ENCODE measurements at regions not wholly inside any gene's neighbourhood (a gene's known extent, or its start where the extent isn't known, plus 50 kb on each side); places are given as distances from the start of the nearest gene placed in this dataset.
"Not testable (repeated sequence)": the region's sequence is repeated elsewhere in the genome, so short reads cannot be mapped to it uniquely, and the experiment has no call there.

- DNase-seq (ENCODE audit: low spot score) (no peak), FAIRE-seq (no peak)
Measured at GRCh38 chr3:191518861-191519260, 57.9 kb downstream of the PYDC2 start.

- DNase-seq (ENCODE audit: low spot score), result no peak
- no peak for FAIRE-seq
Measured at GRCh38 chr3:191521055-191521454, 60.1 kb downstream of the PYDC2 start.

- DNase-seq (ENCODE audit: low spot score) (no peak), FAIRE-seq (no peak)
Measured at GRCh38 chr3:191523148-191523547, 62.2 kb downstream of the PYDC2 start.

DNA sequence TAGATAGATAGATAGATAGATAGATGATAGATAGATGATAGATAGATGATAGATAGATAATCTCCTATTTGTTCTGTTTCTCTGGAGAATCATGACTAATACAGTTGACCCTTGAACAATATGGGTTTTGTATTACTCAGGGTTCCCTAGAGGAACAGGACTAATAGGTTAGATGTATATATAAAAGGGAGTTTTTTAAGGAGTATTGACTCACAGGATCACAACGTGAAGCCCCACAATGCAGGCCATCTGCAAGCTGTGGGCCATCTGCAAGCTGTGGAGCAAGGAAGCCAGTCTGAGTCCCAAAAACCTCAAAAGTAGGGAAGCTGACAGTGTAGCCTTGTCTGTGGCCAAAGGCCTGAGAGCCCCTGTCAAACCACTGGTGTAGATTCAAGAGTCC is 67.6 kb downstream of the PYDC2 start:
- DNase-seq (ENCODE audit: low spot score) (no peak), FAIRE-seq (no peak)

DNA sequence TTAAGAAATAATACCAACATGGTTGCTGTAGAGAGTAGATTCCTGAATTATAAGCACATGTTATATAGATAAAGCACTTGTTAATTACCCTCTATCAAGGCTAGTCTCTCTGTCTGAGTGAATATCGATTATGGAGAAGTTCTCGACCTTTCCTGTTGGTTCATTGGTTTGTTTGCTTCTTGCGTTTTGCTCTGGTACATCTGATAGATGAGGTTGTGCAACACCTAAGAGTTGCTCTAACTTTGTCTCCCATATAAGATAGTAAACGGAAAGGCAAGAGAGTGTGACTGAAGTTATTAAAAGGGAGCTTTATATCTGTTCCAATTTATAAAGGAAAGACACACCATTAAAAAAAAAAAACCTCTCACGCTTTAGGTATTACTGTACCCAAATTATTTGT is 69.0 kb downstream of the PYDC2 start:
- DNase-seq (ENCODE audit: low spot score) (no peak), FAIRE-seq (no peak)

DNA sequence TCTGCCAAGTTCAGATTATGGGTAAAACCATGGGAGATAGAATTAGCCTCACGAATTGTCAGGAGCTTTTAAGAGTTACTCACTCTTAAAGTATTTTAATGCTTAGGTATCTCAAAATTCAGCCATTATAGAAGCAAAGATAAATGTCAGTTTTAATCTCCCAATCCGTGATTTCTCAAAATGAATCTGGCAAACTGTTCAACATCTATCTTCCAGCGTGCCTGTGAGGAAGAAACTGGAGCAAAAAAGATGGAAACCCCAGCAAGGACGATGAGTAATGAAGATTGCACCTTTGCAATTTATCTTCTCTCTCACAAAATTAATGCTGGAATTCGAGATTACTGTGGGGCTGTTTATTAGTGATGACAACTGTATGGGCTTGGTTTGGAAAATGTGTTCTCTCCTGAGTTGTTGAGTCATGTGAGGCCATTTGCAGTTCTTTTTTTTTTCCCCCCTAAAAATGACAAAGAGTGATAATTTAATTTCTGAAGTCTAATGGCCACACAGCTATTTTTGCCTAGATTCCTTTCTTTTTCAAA is 70.5 kb downstream of the PYDC2 start:
- no peak for FAIRE-seq
- DNase-seq (ENCODE audit: low spot score), result no peak

DNA sequence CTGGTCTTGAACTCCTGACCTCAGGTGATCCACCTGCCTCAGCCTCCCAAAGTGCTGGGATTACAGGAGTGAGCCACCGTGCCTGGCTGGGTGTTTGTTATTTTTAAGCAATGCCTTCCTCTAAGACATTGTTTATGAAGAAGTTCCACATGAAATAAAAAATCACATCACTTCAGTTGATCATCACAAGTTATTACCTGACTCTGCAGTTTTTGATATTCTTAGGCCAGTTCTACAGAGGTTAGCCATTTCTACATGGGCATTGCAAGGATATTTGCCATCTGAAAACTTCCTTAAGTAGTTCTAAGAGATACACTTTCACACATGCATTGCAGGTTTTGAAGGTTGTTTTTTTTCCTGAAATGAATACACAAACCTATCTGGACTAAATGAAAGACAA is 82.1 kb downstream of the PYDC2 start:
- no peak for FAIRE-seq
- no peak for DNase-seq (ENCODE audit: low spot score)

- DNase-seq (ENCODE audit: low spot score), result no peak
- no peak for FAIRE-seq
Measured at GRCh38 chr3:191543897-191544296, 82.9 kb downstream of the PYDC2 start.

DNA sequence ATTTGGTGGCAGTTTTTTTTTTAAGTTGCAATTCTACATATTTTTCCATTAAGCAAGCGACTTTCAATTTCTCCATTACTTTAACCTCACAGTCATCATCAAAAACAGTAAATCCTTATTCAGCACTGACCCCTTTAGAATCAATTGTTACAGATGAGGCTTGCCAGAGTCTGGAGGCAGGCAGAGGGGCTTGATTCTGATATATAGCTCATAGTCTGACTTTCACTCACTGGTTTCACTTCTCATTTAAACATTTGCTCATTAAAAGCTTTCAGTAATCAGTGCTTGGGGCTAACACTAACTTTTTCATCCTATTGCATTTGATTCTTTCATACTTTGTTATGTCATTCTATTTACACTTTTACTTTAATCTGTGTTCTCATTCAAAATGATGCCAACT is 88.4 kb downstream of the PYDC2 start:
- no peak for FAIRE-seq

DNA sequence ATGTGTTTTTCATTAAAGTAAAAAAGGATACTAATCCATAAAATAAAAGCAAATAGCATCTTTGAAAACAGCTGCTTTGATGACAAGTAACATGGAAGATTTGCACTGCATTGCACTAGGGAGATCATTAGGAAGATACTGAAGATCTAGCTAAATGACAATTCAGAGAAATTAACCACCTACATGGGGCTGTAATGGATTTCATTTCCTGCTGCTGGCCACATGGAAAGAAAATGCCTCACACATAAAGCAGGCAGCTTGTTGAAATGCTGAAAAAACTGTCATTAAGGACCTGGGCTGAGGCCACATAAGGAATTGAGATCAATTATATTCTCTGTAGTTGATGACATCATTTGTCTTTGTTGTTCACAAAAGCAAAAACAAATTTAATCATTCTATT is 94.1 kb downstream of the PYDC2 start:
- no peak for FAIRE-seq
- no peak for DNase-seq (ENCODE audit: low spot score)

More for the DNA sequence above, 88.4 kb downstream of the PYDC2 start:
- no peak for DNase-seq (ENCODE audit: low spot score)

- FAIRE-seq (no peak), DNase-seq (ENCODE audit: low spot score) (no peak)
Measured at GRCh38 chr3:191557322-191557721, 96.4 kb downstream of the PYDC2 start.

DNA sequence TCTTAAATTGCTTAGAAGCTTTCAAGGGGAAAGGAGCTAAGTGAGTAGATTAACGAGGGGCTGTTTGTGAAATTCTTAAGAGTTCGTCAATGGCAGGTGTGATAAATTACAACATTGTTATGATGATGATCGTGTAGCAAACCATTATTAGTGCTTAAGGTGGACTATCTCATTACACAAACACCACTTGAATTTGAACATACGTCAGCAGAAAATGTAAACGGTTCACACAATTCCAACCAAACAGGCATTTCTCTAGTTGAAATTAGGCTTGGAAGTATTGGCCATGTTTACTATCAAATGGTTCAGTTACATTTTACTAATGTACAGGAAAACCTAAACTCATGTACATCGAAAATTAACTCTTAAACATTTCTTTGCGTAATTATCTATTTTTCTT is 102.8 kb downstream of the PYDC2 start:
- no peak for FAIRE-seq
- DNase-seq (ENCODE audit: low spot score), result no peak

DNA sequence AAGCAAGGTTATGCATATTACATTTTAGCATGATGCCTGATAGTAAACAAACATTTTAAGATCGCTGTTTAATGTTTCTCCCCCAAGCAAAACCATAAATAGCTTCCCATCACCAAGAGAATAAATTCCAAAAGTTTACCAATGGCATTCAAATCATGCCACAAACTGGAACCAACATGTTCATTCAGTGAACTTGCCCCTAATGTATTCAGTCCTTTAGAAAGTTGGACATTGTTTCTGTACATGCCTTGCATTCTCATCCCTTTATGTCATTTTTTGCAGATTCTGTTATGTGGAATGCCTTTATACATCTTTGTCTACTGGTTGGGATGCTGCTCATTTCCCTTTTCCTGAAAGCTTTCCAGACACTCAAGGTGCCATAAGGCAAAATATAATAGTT is 105.5 kb downstream of the PYDC2 start:
- no peak for DNase-seq (ENCODE audit: low spot score)
- no peak for FAIRE-seq

GRCh38 chr3:191568206-191568605 is 107.2 kb downstream of the PYDC2 start:
- DNase-seq (ENCODE audit: low spot score), result no peak
- no peak for FAIRE-seq

DNA sequence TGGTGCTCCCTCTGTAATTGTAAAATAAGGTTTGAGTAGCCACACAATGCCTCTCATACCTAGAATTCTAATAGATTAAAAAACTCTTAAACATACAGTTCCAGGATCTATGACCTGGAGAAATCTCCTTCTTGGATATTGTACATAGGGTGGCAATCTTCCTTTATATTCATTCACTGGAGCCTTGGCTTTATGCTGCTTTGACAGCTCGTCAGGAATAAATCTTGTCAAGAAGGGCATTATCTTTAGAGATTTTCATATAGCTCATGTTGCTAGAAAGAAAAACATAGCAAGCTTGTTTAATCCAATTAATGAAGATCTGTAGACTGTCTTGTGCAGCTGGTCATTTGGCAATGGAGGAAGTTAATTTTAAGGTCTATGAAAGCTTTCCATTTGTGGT is 131.1 kb downstream of the PYDC2 start:
- DNase-seq (ENCODE audit: low spot score) (no peak), FAIRE-seq (no peak)

GRCh38 chr3:191593486-191593885 is 132.5 kb downstream of the PYDC2 start:
- DNase-seq (ENCODE audit: low spot score), result no peak
- no peak for FAIRE-seq

- not testable (repeated sequence) for DNase-seq (ENCODE audit: low spot score); FAIRE-seq
Measured at GRCh38 chr3:191615511-191615910, 154.5 kb downstream of the PYDC2 start.

DNA sequence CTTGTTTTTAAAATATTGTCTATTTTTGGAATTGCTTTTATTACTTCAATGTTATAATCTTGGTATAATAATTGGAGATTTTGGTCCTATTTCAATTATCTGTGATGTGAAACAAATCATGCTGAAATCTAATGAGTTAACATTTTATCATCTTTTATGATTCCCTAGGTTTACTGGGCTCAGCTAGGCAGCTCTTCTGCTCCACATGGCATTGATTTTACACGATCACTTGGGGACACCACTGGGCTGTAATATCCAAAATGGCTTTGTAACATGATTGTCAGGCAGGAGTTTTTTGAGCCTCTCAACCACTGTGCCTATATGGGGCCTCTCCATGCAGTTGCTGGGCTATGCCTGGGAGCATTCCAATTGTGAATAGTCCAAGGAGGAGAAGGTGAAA is 163.3 kb downstream of the PYDC2 start:
- no peak for FAIRE-seq
- DNase-seq (ENCODE audit: low spot score), result no peak

DNA sequence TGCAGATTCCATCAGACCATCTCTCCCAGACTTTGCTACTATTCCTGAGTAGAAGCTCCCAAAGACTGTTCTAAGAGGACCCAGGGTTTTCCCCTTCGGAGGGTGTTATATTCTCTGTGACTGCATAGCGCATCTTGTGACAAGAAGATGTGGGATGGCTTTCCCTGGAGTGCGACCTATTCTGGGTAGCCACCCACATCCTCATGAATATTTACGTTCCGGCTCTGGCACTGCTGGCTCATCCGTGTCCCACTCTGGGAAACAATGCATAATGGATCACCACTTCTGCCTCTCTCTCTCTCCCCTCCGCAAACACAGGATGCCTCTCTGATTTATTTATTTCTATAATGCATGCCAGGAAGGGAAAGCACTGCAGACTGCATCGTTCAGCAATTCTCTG is 166.1 kb downstream of the PYDC2 start:
- no peak for DNase-seq (ENCODE audit: low spot score)

GRCh38 chr3:191628571-191628970 is 167.6 kb downstream of the PYDC2 start:
- FAIRE-seq (no peak), DNase-seq (ENCODE audit: low spot score) (no peak)

More for the DNA sequence above, 166.1 kb downstream of the PYDC2 start:
- no peak for FAIRE-seq

DNA sequence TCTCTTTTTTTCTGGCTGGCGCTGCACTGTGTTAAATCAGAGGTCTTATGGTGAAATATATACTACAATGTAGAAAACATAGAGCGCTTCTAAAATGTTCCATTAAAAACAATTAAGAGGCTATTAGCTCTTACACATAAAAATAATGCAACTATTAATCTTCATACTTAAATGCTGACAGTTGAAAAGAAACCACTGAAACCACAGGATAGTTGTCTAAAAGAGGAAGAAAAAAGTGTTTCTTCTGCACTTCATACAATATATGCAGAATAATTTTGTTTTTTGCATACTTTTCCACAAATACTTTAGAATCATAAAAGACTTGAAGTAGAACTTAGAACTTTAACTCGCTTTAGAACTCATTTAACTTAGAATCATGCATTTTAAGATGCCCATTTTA is 170.5 kb downstream of the PYDC2 start:
- DNase-seq (ENCODE audit: low spot score), result no peak
- no peak for FAIRE-seq

- DNase-seq (ENCODE audit: low spot score), result no peak
- no peak for FAIRE-seq
Measured at GRCh38 chr3:191634902-191635301, 173.9 kb downstream of the PYDC2 start.

- FAIRE-seq, result no peak
Measured at GRCh38 chr3:191637611-191638010, 176.6 kb downstream of the PYDC2 start.

DNA sequence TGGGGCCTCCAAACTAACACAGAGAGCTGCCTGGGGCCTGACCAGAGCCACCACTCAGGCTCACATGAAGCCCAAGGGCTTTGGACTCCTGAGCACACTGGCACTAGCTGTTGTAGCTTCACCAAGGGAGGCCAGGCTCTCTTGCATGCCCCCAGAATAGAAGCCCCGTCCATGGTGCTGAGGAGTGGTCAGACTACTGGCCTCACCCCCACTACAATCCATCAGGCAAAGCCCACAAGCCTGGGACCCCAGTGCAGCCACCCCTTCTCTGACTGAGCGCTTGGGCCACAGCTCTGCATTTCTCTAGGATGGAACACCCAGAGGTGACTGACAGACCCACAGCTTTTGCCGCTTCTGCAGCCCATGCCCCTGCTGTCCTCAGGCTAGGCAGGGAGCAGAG is 180.8 kb downstream of the PYDC2 start:
- FAIRE-seq (no peak), DNase-seq (ENCODE audit: low spot score) (no peak)

More at GRCh38 chr3:191637611-191638010, 176.6 kb downstream of the PYDC2 start:
- peak; percentile 2 for DNase-seq (ENCODE audit: low spot score)
